Fibroblast of the aortic adventitia (primary cell): ENCODE measurements at regions not wholly inside any gene's neighbourhood (a gene's known extent, or its start where the extent isn't known, plus 50 kb on each side); places are given as distances from the start of the nearest gene placed in this dataset.

Experiments used
- DNase-seq: peaks from one replicate; pipeline ENCODE4 v3.0.0-alpha.2; 2010; ENCODE audit warnings: low read depth
- H3K4me3 ChIP-seq: 2 replicates; pipeline ENCODE4 v1.5.1; 2011; ENCODE audit warnings: low read depth, mild to moderate bottlenecking, control low read depth, low read length, moderate library complexity
- TF ChIP-seq, protein P1 (sequence below): IDR thresholded peaks from 2 replicates; pipeline ENCODE4 v1.5.1; 2011; ENCODE audit warnings: mild to moderate bottlenecking, low read length, control low read depth, inconsistent platforms; ENCODE audit not compliant: insufficient read depth

DNA sequence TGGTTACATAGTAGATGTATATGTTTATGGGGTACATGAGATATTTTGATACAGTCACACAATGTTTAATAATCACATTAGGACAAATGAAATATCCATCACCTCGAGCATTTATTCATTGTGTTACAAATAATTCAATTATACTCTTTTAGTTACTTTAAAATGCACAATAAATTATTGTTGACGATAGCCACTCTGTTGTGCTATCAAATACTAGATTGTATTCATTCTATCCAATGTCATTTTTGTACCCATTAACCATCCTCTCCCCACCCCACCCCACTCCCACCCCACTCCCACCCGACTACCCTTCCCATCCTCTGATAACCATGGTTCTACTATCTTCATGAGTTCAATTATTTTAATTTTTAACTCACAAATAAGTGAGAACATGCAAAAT, 585.4 kb downstream of the CDH26 start:
- TF ChIP-seq, protein P1, sequence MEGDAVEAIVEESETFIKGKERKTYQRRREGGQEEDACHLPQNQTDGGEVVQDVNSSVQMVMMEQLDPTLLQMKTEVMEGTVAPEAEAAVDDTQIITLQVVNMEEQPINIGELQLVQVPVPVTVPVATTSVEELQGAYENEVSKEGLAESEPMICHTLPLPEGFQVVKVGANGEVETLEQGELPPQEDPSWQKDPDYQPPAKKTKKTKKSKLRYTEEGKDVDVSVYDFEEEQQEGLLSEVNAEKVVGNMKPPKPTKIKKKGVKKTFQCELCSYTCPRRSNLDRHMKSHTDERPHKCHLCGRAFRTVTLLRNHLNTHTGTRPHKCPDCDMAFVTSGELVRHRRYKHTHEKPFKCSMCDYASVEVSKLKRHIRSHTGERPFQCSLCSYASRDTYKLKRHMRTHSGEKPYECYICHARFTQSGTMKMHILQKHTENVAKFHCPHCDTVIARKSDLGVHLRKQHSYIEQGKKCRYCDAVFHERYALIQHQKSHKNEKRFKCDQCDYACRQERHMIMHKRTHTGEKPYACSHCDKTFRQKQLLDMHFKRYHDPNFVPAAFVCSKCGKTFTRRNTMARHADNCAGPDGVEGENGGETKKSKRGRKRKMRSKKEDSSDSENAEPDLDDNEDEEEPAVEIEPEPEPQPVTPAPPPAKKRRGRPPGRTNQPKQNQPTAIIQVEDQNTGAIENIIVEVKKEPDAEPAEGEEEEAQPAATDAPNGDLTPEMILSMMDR, result no peak

DNA sequence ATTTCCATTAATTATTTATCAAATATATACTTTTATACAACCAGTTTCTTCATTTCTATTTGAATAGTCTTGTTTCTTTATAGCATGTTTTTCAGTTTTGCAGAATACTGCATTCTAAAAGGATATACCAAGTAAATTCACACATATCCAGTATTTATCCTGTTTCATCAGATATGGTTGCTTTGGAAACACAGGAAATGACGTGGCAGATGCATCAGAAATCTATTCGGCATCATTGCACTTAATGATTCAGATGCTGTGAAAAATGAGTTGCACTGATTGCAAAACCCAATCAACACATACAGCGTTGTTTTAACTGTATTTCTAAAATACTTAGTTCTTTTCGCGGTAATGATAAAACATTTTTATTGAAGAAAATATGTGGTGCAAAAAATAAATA, 594.9 kb downstream of the CDH26 start:
- TF ChIP-seq, protein P1, result no peak
- H3K4me3 ChIP-seq, result no peak overlapping the region
- DNase-seq, result no peak

More for the DNA sequence above, 585.4 kb downstream of the CDH26 start:
- no peak for DNase-seq
- no peak overlapping the region for H3K4me3 ChIP-seq

DNA sequence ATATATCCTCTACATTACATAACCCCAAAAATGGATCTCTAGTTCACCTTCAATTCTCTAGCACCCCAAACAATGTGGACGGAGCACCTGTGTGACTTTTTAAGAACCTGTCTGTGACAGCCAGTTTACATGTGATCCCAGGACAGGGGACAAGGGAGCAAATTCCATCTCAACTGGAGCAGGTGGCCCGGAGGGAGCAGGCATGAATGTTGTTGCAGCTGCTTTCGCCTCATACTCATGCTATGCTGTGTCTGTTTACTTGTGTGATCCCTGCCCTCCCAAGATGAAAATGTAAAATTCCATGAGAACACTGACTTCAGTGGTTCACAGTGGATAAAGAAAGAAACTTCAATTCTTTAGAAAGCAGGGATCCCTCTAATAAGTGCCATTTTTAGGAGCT, 600.3 kb downstream of the CDH26 start:
- TF ChIP-seq, protein P1, result no peak
- DNase-seq, result no peak
- H3K4me3 ChIP-seq, result no peak overlapping the region

DNA sequence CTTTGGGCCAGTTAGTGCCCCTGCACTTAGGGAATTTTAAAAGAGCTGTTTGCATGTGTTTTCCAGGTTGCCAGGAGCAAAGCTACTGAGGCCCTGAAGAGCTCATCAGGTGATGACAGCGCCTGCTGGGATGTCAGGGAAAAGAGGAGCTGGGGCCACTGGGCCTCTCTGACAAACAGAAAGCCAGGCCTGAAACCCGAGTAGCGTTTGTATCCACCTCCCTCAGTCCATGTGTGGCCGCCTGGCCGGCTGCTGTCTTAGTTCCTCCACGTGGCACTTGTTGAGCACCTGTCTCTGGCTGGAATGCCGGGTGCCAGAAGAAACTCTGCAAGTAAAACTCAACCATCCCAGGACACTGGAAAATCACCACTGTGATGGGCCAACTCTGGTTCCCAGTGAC, 601.2 kb downstream of the CDH26 start:
- H3K4me3 ChIP-seq, result no peak overlapping the region
- TF ChIP-seq, protein P1, result no peak
- no peak for DNase-seq

- no peak overlapping the region for H3K4me3 ChIP-seq
- TF ChIP-seq, protein P1, result no peak
- no peak for DNase-seq
Observed at GRCh38 chr20:60561052-60561451, 602.8 kb downstream of the CDH26 start.

DNA sequence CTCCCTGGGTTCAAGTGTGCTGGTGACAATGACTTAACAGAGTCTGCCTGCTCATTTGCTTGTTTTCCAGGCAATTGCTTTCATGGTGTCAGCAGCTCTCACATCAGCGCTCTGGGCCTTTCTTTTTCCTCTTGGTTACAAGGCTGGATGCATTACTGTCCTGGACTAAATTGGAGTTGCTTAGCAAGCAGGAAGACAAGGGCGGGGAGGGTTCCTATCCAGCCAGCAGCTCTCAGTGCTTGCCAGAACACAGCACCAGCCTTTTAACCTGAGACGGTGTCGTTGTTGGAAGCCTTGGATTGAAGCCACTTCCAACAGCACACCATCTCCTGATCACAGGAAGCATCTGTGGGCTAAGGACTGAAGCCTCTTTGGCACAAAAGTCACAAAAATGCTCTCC, 606.9 kb downstream of the CDH26 start:
- H3K4me3 ChIP-seq, result no peak overlapping the region
- DNase-seq, result no peak
- TF ChIP-seq, protein P1, result no peak

GRCh38 chr20:60565551-60565950, 607.3 kb downstream of the CDH26 start:
- TF ChIP-seq, protein P1, result no peak
- no peak overlapping the region for H3K4me3 ChIP-seq
- no peak for DNase-seq
